GM21526 (cell line): ENCODE measurements at regions not wholly inside any gene's neighbourhood (a gene's known extent, or its start where the extent isn't known, plus 50 kb on each side); places are given as distances from the start of the nearest gene placed in this dataset.

Experiments used
- ATAC-seq: cut with Tn5 transposase; IDR thresholded peaks from one replicate; pipeline ENCODE4 v1.9.1; 2021; ENCODE audit warnings: moderate library complexity; ENCODE audit not compliant: unreplicated experiment, low FRiP score

DNA sequence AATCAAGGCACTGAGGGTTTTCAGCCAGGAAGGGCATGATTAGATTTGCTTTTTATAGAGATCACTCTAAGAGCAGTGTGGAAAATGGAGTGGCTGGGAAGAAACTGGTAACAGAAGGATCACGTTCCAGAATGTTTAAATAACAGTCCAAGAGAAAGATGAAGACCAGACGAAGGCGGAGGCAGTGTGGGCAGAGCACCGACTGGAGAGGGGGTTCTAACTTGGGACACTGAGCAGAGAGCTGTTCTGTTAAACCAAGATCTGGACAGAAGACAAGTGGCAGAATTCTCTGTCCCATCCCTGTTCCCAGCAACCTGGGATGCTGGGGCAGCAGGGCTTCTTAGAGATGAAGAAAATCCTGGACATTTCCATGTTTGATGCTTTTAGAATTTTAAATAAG lies 249.1 kb upstream of the NR4A3 start:
- ATAC-seq = no peak

DNA sequence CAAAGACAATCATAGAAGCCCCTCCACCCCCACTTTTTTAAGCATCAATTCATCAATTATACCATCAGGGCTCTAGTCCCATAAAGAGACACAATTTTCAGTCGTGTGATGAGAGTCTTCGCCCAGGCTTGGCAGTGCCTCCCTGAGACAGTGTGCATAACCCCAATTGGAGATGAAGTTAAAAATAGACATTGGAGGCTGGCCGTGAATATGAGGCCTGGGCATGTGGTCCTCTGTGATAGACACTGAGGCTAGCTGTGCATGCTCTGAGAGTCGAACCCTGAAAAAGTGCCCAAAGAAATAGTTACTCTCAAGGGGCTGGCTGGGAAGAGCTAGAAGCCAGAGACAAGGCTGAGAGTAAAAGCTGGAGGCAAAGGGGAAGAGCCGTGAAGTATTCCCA lies 248.6 kb upstream of the NR4A3 start:
- no peak for ATAC-seq

DNA sequence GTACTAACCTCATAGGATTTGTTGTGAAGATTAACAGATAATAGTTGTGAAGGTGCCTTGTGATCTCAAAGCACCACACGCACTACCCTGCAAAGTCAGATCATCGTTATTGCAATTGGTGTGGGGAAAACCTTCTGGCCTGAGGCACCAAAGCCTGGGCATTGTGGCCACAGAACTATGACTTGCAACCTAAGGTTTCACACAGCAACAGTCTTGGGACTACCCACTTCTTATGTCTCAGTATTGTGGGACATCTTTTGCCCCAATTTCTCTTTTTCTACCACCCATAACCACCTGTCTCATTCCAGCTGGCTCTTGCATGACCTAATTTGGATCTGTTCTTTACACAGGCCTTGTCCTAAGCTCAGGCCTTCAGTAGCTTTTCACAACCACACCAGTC lies 247.8 kb upstream of the NR4A3 start:
- no peak for ATAC-seq

DNA sequence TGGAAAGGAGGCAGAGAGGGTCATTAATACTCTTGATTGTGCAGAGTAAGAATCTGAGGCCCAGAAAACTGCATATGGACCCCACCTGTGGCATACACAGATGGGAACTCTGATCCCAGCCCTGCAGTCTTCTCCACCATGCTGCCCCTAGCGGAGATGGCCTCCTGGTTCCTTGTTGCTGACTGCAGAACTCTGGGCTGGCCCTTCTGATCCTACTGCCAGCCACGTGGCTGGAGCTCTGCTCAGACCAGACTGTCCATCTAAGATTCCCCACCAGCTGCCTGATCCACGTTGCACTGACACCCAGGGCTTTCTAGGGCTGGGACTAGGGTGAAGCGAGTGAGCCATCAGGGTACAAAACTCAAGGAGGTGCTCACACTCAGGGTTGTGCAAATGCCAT lies 245.7 kb upstream of the NR4A3 start:
- ATAC-seq = no peak

DNA sequence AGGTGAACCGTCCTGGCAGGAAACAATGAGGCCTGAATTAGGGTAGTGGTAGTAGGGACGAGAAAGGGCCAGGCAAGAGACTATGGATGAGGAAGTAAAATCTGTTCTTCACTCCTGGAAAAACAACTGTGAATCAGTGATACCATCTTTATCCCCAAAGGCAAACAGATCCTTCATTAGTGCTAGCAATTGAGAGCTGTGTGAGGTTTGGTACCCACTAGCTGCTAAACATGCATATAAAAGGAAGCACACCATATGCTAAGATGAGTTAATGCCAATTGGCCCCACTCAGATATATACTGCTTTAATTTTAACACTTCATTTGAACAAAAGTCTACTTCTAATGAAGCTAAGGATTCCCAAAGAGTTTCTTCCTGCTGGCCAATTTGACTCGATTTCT lies 244.8 kb upstream of the NR4A3 start:
- no peak for ATAC-seq

DNA sequence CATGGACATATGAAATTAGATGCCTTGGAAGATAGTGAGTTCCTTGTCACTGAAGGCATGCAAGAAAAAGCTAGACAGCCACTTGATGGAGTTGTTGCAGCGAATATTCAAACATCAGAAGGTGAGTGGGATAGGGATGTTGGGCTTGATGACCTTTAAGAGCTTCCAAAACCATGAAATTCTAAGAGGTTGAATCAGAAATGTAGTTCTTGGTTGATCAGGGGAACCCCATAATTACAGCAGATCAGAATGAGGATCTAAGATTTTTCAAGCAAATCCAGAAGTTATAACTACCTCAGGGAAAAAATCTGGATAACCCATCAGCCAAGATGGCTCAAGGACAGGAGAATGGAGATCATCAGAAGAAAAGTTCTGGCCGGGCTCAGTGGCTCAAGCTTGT lies 244.3 kb upstream of the NR4A3 start:
- no peak for ATAC-seq

DNA sequence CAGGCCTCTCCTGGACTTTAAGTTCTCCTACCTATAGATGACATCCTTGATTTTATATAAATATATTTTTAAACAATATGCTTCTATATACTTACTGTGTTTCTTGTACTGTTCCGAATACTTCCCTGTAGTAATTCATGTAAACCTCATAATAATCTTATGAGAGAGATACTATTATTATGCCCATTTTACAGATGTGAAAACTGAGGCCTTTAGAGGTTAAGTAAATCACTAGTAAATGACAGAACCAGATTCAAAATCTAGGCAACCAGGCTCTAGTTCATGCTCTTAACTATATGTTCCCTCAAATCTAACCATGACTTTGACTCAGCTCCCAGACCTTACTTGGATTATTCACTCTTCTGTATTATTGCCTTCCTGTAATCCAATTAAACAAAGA lies 243.0 kb upstream of the NR4A3 start:
- no peak for ATAC-seq

DNA sequence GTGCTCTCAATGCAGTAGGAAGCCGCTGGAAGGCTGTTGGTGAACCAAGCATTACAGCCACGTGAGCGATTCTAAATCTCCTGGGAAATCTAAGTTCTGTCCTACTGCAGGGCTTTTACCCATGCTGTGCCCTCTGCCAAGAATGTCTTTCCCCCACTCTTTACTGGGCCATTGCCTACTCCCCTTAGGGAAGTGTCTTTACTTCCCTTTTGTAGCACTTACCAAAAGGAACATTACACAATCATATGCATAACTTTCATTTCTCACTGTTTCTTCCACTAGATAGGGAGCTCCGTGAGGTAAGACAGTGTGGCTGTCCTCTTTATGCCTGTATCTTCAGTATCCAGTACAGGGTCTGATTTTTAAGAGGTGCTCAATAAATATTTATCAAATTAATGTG lies 241.7 kb upstream of the NR4A3 start:
- no peak for ATAC-seq

DNA sequence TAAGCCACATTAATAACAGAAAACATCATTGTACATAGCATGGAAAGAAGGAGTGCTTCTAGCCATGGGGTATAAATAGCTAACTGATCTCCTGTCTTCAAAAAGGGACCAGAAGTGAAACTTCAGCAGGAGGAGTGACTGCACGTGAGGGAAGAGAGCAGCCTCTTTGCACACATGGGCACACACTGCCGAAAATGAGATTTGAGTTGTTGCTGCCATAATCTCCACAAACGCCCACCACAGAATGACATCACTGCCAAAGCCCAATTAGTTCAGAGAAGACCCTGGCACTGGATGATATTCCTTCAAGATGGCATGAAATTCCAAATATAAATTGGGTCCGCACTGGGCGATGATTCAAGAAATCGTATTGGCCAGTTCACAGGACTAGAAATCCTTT lies 238.9 kb upstream of the NR4A3 start:
- ATAC-seq = no peak

DNA sequence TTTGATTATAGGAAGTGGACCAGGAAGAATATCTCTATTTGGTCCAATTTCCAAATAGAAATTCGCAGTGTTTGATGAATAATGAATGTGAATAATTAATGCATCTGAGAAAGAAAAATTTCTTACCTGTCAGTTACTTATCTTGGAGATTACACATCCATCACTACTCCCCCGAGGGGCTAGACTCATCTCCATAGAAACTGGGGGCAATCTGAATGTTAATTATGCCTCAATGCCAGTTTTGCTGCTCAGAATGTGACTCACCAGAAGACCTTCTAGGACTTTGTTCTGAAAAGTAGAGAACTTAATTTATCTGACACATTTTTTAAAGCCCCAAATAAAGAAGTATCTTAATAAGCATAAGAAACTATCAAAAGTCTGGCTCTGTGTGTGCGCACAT lies 233.4 kb upstream of the NR4A3 start:
- ATAC-seq = no peak

DNA sequence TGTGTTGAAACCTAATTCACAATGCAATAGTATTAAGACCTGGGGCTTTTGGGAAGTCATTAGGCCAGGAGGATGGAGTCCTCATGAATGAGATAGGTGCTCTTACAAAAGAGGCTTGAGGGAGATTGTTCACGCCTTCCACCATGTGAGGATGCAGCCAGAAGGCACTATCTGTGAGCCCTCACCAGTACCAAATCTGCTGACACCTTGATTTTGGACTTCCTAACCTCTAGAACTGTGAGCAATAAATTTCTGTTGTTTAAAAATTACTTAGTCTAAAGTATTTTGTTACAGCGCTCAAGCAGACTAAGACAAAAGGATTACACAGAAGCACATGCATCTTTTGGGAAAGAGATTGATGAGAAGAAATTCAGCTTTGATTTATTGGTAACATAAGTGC lies 232.9 kb upstream of the NR4A3 start:
- no peak for ATAC-seq

DNA sequence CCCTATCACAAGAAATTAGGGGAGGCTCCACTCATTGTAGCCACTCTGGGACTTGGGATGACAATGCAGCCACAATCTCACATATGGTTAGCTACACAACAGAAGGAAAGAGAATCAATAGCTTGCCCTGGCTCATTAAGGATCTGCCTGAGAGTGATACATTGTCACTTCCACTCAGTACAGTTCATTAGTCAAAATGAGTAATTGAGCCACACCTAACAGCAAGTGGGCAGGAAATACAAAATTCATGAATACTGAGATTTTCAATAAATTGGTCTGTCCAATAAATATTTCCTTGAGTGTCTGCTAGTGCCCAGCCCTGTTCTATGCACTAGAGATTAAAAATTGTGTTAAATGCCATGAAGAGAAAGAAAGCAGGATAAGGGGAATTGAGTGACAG lies 231.3 kb upstream of the NR4A3 start:
- ATAC-seq = no peak

DNA sequence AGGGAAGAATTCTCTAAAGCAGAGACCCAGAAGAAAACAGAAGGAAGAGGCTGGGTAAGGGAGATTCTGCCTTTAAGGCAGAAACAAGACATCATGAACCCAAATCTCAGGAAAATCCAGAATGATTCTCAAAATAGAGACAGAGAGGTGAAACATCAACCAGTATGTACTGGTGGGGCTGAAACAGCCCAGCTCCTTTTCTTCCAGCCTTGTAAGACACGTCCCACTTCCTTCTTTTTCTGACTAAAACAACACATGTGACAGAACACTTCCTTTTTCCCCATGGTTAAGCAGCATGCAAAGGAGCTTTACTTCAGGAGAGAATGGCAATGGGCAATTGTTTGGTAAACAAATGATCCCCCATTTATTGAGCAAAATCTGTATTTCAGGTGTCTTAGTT lies 230.8 kb upstream of the NR4A3 start:
- no peak for ATAC-seq

DNA sequence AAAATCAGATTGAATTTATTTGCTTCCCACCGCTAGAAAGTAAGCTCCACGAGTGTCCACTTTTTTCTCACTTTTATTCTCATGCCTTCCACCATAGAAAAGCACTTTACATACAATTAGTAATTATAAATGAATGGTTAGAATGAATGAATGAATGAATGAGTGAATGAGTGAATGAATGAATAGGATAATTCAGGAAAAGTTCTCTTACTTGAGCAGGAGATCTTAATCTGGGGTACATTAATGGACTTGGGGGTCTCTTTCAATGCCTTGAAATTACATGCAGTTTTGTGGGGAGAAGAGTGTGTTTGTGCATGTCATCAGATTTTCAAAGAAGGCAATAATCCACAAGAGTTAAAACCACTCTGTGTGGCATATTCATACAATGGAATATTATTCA lies 229.9 kb upstream of the NR4A3 start:
- ATAC-seq = no peak

DNA sequence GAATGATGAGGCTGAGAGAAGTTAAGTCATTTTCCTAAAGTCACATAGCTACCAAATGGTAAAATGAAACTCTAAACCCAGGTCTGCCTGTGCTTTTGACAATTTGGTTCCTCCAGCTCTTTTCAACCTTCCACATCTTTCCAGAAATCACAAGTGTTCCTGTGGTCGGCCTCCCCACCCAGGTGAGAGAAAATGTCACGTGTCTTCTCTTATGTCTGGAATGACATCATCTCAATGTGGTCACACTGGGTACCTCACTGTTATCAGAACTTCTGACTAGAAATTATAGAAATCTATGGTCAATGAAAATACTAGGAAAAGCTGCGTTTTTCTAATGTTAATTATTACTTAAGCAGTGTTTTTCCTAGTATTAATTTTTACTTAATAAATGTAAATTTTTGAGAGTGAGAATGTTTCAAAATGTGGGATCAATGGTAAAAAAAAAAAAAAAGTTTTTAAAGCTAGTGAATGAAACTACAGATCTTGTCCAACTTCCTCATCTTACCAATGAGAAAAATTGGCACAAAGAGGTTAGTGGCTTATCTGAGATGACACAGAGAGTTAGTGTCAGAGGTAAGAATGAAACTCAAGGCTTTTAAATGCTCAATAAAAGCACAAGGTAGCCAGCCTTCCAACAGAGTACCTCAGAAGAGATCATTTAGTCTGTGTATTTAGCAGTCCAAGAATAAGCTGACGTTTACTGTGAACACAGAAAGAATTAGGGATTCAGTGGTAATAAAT lies 228.7 kb upstream of the NR4A3 start:
- no peak for ATAC-seq

DNA sequence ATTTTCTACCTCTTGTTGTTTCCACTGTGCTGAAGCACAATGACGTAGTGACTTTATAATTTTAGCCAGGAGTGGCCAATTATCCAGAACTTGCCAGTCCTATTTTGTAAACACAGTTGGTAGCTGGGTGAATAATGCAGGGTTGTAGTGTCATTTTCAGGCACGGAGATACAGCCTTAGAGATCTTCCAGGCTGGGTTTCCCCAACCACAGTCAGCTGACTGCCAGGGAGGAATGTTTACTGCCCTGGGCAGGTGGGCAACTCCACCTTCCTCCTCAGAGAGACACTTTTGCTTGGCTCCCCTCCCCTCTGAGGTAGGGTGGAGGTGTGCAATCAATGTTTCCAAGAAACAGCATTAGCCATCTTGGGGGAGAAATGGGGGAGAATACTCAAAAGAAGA lies 228.1 kb upstream of the NR4A3 start:
- ATAC-seq = no peak

DNA sequence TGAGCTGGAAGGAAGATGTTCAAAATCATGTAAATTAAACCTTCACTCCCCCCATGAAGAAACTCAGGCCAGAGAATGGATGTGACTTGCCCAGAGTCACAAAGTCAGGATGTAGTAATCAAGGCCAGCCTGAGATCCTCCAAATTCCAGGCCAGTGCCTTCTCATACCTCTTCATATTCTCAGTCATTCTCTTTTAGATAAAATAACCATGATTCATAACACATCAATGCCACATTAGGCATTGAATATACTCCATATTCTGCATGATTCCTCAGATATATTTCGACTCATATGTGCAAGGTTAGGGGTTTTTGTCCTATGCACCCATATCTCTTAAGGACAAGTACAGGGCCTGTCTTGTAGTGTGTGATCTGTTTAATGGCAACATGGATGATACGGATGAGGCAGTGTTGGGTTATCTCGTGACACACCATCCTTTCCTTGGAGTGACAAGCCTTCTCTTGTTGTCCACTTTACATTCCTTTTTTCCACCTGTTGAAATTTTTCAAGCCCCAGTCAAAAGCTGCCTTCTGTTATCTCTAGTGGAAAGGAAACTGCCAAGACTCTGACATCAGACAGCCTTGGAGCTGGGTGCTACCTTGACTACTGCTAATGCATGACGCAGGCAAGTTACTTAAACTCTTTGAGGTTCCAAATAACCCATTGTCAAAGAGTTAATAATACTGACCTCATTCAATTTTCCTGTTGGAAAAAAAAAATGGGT lies 227.5 kb upstream of the NR4A3 start:
- no peak for ATAC-seq

DNA sequence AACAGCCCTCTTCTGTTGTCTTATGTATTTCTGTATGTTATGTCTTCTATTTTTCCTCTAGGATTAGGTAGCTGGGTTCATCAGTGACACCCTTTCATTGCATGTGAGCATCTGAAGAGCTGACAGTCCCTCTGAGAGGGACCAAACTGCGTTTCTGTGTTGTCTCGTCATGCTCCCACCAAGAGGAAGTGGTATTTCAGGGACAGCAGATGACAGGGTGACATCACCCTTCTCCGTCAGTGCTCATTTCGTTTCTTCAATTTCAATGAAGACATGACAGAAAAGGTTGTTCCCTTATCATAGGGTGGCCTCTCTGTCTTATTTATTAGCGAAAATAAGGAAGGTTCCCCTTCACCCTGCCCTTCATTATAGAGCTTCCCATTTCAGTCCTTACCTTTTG lies 225.9 kb upstream of the NR4A3 start:
- ATAC-seq = peak; percentile 50

DNA sequence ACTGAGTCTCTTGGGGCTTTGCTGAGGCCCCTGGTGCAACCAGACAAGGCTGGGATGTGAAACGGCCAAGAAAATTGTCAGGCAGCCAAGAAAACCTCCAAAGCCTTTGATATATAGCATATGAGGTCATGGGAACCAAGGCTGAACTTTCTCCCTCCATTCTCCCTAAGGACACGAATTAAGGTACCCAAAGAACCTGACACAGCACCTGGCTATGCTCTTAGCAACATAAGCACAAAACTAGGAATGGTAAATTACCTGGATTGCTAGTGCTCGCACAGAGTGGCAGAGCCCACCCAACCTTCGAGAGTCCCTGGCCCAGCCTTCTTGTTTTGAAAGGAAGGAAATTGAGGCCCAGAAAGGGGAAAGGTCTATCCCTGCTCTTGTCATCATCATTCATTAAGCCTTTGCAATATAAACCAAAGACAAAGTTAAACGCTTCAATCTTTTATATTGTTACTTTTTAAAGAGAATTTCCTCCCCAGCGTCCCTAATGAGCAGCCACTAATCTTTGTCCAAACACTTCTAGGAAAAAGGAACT lies 220.0 kb upstream of the NR4A3 start:
- no peak for ATAC-seq

DNA sequence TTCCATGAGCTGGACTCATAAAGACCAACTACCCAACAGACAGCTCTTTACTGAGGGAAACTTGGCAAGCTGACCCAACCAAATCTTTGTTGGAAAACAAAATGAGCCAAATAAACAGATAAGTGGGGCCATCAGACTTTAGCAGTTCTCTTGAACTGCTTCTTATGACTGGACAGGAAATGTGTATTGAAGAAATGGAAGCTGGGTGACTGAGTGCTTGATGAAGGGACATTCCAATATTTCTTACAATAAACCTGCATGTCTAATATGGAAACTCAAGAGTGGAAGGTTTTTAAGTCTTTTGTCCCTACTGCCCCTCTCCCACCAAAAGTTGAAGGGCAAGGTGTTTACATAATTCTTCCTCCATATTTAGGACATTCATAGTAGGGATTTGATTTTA lies 218.8 kb upstream of the NR4A3 start:
- no peak for ATAC-seq

DNA sequence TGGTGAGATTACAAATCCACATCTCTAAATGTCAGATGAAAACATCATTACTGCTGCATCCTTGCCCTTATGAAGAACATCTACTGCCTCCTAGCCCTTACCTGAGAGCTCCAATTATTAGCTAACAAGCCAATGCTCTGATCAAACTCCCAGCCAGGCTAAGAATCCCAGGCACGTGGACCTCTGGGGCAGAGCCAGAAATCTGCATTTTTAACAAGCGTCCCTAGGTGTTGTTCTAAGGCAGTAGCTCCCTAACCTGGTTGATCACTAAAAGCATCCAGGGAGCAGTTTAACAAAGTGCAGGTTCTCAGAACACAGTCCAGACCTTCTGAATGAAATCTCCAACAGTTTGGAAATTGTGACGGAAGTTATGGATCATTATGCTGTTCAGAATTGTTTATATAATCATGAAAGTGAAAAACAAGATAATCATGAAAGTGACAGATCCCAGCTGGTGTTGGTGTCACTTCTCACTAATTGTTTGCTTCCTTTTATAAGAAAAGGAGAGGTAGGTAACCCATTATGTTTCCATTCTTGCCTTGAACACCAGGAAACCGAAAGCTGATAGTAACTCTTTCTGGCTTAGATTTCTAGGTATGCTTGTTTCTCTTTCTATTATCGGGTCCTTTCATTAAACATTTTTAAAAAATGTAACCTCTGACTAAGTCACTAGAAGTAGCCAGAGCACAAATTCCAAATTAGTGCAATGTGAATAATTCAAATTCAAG lies 216.5 kb upstream of the NR4A3 start:
- ATAC-seq = no peak

DNA sequence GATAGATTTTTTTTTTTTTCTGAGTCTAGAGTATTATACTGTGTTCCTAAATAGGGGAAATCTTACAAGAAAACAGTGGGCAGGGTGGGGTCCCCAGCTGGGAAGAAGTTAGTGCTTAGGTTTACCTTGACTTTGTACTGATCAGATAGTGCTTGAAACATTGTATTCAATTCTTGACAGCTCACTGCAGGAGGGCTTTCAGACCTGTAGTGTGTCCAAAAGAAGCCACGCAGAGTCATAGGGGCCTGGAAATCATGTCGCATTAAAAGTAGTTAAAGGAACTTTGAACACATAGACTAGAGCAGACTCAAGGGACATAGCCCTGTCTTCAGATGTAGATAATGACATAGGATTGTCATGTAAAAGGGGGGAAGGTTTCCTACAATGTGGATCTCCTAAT lies 215.4 kb upstream of the NR4A3 start:
- ATAC-seq = no peak
